Brain pericyte (primary cell): ENCODE measurements at regions not wholly inside any gene's neighbourhood (a gene's known extent, or its start where the extent isn't known, plus 50 kb on each side); places are given as distances from the start of the nearest gene placed in this dataset.

ENCODE experiments used
- DNase-seq: peaks from one replicate; pipeline ENCODE4 v3.0.0-alpha.2; 2012; ENCODE audit warnings: low read depth, low spot score

DNA sequence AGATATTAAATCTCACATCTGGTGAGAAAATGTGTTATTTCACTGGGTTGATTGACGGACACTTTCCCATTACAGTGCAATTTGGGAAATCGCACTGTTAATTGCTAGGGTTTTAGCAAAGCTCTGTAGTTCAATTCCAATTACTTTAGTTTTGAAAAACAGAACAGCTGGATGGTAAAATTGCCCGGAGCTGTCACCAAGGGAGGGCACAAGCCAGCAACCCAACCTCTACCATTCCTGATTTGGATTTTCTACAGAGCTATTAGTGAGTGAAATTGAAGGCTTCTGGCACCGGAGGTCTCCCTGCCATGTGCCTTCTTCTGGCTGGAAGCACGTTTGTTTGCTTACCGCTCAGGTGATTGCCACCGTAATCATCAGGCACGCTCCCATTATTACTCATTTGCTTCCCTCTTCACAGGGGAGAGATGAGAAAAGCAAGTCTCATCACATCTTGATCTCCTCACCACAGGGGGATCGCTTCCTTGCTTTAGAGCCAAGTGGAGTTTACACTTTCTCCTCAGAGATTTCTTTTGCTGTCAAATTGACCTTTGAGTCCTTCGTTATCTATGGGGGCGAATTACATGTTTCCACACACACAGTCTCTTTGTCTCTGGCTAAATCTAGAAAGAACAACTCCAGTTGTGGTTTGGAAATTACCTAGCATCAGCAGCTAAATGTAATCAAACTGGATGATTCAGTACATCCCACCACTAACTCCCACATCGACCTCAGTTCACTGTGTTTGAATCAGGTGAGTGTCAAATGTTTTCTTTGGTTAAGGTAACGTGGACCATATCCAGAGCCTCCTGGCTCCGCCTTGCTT is 421.7 kb upstream of the GOLIM4 start:
- DNase-seq = no peak

DNA sequence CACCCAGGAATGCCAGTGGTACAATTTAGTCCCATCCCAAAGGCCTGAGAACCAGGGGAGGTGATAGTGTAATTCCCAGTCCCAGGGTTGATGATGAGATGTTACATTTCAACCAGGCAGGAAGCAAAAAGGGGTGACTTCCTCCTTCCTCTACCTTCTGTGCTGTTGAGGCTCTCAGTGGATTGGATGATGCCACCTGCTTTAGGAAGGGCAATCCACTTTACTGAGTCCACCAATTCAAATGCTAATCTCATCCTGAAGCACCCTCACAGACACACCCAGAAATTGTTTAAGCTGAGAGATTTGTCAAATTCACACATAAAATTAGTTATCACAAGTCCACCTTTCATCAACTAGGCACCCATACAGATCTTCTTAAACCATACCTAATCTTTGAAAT is 418.5 kb upstream of the GOLIM4 start:
- no peak for DNase-seq

DNA sequence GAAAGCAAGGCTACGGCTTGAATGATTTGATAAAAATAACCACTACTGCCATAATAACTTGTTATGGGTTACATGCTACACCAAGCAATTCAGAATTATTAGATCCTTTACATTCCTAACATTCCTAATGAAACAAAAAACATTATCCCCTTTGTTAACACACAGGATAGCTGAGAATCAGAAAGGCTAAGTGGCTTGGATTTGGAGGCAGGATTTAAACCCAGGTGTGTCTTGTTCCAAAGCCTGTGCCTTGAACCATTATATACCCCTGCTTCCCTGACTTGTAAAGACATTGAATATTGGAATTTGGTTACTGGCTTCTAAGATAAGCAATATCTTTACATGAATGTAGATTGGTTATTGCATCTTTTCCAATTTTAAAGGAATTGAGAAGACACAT is 417.1 kb upstream of the GOLIM4 start:
- no peak for DNase-seq

DNA sequence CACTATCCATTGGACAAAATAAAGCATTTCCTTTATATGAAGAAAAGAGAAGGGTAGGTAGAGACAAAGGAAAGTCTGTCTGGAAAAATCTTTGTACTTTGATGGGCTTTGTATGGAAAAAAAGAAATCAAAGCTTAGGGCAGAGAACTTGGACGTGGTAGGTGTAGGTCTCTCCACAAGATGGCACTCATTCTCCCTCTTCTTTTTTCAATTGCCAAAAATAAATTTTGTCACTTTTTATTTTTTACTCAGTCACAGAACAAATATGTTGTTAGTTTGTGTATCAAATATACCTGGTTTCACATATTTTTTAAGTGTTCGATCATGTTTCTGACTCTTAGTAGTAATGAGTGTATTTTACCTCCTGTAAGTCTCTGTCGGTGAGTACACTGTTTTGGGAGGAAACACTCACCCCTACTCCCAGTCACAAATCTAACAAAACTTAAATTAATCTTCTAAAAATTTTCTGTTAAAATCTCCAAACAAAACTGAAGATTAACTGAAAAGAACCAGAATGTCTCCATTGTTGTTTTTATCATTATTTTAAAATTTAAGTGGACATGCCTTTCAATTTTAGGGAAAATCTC is 415.8 kb upstream of the GOLIM4 start:
- DNase-seq = no peak

DNA sequence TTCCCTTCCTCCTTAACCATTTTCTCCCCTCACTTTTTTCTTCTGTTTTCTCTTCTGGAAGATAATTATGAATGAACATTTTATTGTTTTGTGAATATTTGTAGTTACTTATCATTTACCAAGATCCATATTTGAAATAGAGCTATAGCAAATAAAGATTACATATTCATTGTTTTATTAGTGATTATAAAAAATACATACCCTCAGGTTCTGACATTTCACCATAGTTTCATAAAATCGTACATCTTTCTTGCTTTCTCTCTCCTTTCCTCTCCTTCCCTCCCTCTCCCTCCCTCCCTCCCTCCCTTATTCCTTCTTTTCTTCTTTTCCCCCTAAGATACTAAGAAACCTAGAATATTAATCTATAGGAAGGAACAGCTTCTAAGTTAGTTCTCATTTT is 410.9 kb upstream of the GOLIM4 start:
- DNase-seq = no peak

DNA sequence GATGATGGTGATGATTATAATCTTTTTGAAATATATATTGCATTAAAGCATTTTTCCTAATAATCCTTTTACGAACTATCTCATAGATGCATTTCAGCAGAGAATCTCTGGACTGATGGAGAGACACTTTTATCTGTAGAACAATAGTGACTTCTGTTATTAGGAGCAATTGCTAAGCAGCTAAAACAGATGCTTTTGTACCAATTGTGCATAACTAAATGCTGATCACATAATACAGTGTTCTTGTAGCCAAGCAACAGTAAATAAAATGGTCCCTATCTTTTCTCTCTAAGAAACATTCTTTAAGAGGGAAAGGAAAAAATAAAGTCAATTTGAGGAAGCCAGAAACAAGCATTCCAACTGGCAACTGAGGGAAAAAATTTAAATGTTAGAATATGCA is 405.8 kb upstream of the GOLIM4 start:
- DNase-seq = no peak

DNA sequence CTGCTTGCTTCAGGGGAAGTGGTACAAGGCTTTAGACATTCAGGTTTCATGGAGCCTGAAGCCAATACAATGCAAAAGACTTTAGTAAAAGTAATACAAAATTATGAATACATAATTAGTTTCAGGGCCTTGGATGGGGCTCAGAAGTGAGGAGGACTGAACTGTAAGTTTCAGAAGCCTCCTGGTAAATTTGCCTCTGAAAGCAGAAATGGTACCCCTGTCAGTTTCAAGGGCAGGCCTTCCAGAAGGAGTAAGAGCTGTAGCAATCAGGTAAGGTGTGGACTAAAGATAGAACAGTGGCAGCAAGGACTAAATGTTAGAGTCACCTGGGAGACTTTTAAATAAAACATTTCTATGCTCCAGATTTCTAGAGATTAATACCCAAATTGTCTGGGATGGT is 402.5 kb upstream of the GOLIM4 start:
- no peak for DNase-seq

DNA sequence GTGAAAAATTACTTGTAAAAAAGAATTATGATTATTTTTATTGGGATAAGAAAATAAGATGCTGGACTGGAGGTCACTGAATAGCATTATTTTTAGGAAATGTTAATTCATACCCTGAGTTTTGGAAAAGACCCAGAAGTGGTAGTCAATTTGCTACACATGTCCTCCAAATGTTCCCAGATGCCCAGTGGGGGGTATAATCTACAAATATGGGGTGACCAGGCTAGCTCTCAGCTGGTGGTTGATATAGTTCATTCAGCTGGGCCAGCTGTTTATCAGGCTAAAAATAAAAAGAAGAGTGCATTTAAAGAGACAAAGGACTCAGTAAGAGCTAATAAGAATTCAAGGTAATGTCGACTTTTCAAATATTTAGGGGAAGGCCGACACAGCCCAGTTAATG is 402.0 kb upstream of the GOLIM4 start:
- DNase-seq = peak; percentile 55

DNA sequence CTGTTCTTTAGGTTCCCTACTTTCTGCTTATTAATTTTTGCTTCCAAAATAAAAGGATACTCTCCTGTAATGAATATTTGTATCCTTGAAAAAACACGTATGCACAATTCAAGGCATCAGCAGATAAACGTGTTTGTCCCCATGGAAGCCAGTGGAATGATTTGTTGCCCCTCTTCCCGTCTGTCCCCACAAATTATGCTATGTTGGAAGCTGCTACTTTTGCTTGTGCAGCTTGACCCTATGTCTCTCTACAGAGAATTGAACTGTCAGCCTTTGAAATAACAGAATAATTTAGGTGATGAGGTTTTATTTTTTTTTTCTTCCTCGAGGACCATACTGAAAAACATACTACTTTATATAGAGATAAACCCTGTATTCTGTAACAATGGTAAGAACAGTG is 401.5 kb upstream of the GOLIM4 start:
- no peak for DNase-seq

DNA sequence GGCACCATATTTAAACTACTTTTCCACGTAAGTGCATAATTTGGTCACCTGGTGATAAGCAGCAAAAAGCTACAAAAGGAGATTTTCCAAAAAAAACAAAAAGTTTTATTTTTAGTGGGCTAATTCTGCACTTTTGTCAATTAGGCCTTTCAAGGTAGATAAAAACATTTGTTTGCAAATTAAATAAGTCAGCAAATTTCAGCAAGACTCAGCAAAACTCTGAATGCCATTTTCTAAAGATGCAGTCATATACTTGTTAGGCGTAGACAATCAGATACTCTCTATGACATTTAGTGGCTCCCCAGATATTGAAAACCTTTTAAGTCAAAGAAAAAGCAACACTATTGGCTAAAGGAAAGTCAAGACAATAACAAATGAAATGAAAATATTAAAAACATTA is 400.2 kb upstream of the GOLIM4 start:
- DNase-seq = no peak

DNA sequence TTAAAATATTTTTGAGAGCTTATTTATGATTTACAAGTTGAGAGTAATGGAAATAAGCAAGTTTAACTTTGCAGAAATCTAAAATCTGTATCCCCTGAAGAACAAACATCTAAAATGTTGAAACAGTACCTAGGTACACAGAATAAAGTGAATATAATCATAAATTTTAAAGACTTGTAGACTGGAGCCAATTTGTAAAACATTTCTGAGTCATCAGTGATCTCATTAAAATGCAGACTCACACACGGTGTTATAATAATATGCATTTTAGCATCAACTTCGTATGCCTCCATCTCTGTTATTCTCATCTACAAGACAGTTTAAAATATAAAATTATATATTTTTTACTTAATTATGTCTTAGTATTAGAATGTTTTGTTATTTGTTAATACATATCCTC is 399.5 kb upstream of the GOLIM4 start:
- no peak for DNase-seq

DNA sequence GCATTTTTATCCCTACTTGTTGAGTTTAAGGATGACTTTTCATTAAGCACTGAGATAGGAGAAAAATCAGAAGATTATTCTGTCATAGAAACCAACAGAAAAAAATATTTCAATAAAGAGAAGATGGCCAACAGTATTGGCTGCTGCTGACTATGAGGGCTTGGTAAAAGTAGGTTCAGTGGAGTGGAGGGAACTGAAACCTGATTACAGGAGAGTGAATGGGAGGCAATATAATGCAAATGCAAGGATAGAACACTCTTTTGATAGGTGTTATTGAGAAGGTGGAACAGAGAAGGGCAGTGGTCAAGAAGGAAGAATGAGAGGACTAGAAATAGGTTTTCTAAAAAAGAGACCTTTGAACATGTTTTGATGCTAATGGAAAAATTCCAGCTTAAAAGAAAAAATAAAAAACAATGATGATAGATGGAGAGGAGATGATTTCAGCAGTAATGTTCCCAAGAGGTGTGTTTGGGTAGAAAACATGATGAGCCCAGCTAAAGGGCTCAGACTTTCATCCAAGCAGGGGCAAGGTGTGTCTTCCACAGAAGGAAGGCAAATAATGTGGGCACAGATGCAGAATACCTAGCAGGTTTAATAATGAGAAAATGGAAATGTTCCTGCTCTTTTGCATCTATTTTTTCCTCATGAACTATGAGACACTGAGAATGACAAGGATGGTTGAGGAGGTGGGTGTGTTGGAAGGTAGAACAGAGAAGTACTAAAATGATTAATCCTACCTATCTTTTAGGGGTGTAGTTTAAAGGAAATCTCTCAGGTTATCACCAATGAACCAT is 397.9 kb upstream of the GOLIM4 start:
- no peak for DNase-seq

DNA sequence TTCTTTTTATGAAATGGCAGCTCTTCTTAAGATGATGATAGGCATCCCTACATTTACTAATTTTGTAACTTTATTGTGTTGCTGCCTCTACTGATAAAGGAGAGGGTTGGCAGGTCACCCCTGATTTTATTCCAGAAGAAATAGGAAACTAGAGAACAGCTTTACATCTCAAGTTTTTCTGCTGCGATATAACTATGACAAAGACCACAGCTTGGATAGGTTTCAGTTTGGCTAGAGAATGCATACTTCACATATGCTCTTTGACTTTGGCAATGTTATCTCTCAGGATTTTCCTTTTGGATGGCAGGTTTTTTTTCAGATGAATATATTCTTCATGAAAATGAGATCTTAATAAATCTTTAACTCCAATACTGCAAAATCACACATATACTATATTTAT is 395.3 kb upstream of the GOLIM4 start:
- DNase-seq = no peak

DNA sequence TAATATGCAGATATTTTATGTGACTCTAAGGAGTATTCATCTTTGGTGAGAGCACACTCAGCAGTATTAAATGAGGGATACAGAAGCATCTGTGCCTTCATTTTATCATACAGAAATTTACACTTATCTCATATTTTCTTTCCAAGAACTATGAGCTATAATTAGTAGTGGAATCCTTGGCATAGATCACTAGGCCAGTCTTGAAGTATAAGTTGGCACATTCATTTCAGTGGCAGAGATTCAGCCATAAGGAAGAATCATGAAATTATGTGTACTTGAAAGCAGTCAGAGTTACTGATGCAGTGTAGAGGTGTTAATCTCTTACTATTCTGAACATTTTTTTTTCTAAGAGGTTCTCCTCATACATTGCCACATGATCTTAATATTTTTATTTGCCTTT is 393.6 kb upstream of the GOLIM4 start:
- DNase-seq = no peak

DNA sequence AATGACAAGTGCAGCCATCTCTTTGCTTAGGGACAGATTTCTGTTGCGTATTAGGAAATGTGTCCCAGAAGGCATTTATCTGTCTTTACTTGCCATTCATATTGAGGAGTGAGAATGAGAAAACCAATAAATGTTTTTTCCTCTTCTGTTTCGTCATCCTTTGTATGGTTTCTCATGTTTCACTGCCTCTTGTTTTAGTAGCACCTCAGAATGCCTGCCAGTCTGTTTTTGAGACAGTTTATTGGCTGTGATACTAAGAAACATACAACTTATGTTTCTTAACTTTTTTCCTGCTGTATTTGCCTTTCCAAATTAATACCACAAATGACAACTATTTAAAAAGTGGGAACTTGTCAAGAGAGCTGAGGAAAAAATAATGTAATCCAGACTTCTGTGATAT is 390.2 kb upstream of the GOLIM4 start:
- no peak for DNase-seq

DNA sequence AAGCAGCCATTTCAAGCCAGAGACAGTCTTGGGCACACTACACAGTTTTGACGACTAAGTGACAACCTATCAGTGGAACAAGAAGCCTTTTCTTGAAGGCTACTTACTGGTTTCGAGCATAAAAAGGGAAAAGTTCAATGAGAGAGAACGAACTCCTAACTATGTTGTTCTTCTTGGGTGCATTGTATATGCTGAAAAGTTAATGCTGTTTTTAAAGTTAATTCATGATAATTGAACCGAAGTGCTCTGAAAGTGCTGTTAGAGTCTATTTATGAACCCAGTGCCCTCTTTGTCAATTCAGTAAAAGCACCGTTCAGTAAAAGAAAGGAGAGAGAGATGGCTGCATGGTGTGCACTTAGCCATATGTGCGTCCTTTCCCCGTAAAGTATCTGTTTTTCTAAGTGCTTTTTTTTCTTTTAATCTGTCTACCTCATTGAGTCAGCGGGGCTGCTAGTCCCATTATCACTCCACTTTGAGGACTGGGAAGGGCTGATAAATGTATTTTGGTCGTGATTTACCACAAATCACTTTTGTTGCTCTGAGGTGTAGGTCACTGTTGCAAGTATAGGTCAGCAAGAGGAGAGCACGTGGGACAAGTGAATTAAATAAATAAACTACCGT is 380.7 kb upstream of the GOLIM4 start:
- no peak for DNase-seq

DNA sequence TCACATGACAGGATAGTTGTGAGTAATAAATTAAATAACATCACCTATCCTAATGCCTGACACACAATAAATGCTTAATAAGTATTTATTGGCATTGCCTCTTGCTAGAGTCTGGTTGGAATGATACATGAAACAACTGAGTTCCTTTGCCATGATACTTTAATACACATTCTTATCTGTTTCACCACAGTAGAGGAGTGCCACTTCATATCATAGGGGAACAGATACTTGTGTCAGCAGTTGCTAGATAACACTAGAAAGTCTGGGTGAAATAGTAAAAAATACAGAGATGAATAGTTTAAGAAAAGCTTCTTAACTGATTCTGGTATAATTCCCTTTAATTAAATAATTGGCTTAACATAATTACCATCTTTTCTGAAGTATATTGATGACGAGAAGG is 380.0 kb upstream of the GOLIM4 start:
- DNase-seq = no peak

DNA sequence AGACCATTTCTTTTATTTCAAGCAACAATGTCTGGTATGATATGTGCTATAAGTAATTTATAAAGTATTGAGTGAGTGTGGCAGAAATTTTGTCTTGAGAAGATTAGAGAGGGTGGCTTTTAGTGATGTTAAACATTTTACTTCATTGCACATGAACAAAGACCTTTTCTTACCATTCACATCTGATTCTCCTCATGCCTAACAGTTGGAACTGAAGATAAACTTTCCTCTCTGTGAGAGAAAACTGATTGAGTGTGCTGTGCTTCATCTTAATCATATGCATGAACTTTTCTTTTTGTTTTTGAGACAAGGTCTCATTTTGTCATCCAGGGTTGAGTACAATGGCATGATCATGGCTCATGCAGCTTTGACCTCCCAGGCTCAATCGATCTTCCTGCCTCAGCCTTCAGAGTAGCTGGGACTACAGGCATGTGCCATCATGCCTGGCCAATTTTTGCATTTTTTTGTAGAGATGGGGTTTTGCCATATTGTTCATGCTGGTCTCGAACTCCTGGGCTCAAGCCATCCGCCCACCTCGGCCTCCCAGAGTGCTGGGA is 377.7 kb upstream of the GOLIM4 start:
- no peak for DNase-seq

DNA sequence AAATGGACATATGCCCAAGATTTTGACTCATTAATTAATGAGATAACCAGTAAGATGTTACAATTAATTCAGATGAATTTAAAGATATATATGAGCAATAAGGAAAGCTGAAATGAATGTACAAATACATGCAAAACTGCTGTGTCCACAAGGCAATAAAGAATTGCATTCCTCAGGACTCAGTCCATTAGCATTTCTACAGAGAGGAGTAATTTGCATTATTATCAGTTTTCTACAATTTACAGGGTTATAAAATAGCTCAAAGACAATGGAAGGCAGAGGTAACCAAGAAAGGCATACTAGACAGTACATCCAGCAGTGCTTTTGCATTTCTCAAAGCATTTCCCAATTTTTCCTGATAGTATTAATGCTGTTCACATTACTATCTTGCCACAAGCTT is 377.1 kb upstream of the GOLIM4 start:
- no peak for DNase-seq

DNA sequence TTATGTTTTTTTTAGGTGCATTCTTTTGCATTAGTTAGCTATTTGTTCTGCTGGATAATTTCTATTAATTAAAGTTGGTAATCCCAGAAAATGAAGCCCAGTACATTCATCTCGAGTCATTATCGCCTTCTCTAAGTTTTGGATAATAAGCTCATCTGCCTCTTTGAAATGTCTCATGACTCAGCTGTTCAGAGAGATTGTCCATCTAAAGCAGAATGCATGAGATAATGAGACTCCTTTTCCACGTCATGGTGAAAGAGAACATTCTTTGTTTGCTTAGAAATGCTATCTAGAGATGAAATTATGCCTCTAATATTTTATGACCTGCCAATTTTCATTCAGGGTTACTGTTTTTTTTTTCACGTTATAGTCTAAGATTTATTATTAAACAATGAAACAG is 374.7 kb upstream of the GOLIM4 start:
- DNase-seq = no peak

DNA sequence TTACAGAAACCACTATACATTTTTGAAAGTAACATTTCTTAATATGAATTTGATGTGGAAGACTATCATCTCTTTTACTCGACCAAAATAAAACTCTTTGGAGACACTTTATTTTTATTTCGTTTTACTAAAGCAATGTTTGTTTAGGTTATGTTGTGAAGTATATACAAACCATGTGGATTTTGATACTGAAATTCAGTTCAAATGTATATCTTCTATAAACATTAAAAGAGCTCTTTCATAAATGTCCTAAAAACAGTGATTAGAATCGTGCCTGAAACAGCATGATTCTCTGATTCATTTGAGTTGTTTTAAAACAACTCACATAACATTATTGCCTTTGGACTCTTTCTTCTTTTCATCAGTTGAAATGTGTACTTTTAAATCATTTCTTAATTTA is 373.7 kb upstream of the GOLIM4 start:
- DNase-seq = no peak

DNA sequence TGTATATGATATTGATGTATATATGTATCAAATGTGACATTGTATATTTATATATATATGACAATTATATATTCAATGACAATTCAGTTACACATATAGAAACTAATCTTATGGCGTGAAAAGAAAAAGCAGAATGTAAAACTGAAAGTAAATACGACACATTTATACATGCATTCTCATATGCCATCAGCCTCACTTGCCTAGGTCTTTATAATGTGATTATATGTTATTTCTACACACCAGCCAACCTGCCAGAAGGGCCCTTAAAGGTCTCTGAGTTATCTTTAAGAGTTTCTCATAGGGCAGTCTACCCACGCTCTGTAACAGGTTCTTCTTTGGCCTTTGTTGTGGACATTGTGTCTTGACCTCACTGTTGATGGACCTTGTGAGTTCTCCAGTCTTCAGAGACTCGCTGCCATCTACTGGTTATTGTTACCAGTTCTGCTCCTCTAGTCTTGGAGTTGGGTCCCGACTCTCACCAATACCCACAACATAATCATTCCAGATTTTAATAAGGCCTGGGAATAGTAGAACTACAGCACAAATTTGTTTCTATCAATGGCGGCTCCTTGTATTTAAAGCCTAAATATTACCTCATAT is 371.5 kb upstream of the GOLIM4 start:
- DNase-seq = peak; percentile 13
